HUES6 (cell line): ENCODE measurements at regions not wholly inside any gene's neighbourhood (a gene's known extent, or its start where the extent isn't known, plus 50 kb on each side); places are given as distances from the start of the nearest gene placed in this dataset.

Source experiments
- H3K27ac ChIP-seq: 2 replicates; pipeline ENCODE4 v1.7.0; 2013; ENCODE audit warnings: low read depth, mild to moderate bottlenecking, low read length, inconsistent platforms
- H3K27me3 ChIP-seq: 2 replicates; pipeline ENCODE4 v1.6.1; 2013; ENCODE audit warnings: low read length; ENCODE audit not compliant: control insufficient read depth, insufficient read depth
- H3K36me3 ChIP-seq: 2 replicates; pipeline ENCODE4 v1.6.1; 2013; ENCODE audit warnings: low read length; ENCODE audit not compliant: control insufficient read depth, insufficient read depth
- H3K4me1 ChIP-seq: 2 replicates; pipeline ENCODE4 v1.6.1; 2013; ENCODE audit warnings: low read length; ENCODE audit not compliant: control insufficient read depth, insufficient read depth
- H3K4me3 ChIP-seq: 2 replicates; pipeline ENCODE4 v1.5.1; 2013; ENCODE audit warnings: low read depth, low read length
- H3K9ac ChIP-seq: one replicate; pipeline ENCODE4 v1.6.1; 2013; ENCODE audit warnings: mild to moderate bottlenecking, low read length
- H3K9me3 ChIP-seq: 2 replicates; pipeline ENCODE4 v1.6.1; 2013; ENCODE audit warnings: low read depth, low read length; ENCODE audit not compliant: control insufficient read depth, insufficient read depth

DNA sequence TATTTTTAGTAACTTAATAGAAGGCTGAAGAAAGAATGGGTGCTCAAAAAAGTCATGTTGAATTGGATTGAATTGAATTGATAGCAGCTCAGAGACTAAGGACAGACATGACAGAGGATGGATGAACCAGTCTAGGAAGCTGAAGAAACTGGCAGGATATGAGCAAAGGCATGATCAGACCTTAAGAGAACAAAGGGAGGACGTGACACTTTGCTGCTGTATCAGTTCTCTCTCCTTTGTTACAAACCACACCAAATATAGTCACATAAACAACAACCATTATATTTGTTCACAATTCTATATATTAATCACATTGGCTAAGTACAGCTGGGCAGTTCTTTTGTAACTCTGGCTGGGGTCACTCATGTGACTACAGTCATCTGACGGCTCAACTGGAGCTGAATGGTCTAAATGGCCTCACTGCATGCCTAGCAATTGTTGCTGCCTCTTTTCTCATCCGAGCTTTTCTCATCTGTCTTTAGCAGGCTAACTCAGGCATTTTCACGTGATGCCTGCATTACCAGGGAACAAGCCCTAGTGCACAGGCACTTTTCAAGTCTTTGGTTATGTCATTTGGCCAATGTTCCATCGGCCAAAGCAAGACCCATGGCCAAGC lies 355.0 kb downstream of the ETNK1 start:
- H3K4me3 ChIP-seq, result no peak overlapping the region
- H3K27me3 ChIP-seq, result no peaks in the 10 kb centered on the region
- no peak overlapping the region for H3K9ac ChIP-seq
- H3K27ac ChIP-seq, result no peak overlapping the region
- no peaks in the 10 kb centered on the region for H3K9me3 ChIP-seq
- no peaks in the 10 kb centered on the region for H3K36me3 ChIP-seq
- H3K4me1 ChIP-seq, result no peaks in the 10 kb centered on the region

DNA sequence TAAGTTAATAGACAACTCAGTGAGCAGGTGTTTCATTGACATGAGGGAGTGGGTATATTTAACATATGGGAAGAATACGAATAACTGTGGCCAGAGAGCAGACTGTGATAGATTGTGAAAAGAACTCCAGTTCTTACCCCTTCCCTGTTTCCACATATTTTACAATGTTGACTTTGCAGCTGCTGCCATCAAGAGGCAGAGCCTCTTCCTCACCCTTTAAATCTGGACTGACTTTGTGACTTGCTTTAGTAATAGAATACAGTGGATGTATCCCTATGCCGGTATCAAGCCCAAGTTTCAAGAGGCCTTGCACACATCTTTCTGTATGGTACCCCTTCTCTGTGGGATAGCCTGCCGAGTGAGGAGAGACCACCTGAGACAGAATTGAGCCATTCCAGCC lies 356.7 kb downstream of the ETNK1 start:
- Histone ChIP-seq H3K9ac (no peak overlapping the region), H3K9me3 (no peaks in the 10 kb centered on the region), H3K27ac (no peak overlapping the region)

DNA sequence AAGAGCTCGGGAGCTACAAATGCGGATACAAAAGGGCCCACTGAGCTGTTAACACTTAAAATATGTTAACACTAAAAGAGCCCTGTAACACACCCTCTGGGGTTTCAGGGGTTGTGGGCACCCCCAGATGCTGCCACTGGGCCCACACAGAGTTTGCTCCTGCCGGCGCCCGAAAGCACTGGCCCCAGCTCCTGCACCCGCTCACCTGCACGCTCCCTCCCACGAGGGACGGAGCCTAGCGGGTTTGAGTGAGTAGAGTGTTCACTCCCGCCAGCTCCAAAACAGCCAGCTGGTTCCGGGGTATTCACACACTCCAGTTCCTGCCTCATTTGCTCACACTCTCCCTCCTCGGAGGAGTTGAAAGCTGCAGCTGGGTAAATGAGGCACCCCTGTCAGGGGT lies 357.7 kb downstream of the ETNK1 start:
- Histone ChIP-seq H3K4me1 (no peaks in the 10 kb centered on the region; the same call in 1 of the 2 replicates), H3K4me3 (no peak overlapping the region), H3K27ac (no peak overlapping the region), H3K9ac (no peak overlapping the region), H3K36me3 (no peaks in the 10 kb centered on the region), H3K27me3 (no peaks in the 10 kb centered on the region), H3K9me3 (no peaks in the 10 kb centered on the region)

More for the DNA sequence above, 356.7 kb downstream of the ETNK1 start:
- Histone ChIP-seq H3K4me3 (no peak overlapping the region), H3K36me3 (no peaks in the 10 kb centered on the region), H3K27me3 (no peaks in the 10 kb centered on the region), H3K4me1 (no peaks in the 10 kb centered on the region)

DNA sequence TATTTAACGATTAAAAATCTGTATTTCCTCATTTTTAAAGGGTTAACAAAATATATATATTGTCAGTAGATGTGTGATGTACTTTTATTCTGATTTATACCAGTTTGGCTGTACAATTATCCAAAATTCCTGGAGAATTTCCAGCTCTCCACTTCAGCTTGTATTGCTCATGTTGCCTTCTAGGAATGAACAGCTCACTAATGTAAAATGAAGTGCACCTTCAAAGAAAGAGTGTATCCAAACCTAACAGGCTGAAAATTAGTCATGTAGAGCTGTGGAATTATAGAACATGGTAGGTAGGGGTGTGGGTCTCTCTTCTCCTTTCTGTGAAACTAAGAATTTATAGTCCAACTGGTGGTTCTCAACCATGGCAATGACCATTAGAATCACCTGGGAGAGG lies 362.0 kb downstream of the ETNK1 start:
- no peaks in the 10 kb centered on the region for H3K9me3 ChIP-seq
- no peak overlapping the region for H3K9ac ChIP-seq
- no peak overlapping the region for H3K4me3 ChIP-seq
- no peak overlapping the region for H3K27ac ChIP-seq
- H3K27me3 ChIP-seq, result no peaks in the 10 kb centered on the region
- peaks cover 6% of the 10 kb centered on the region; the same call in 1 of the 2 replicates for H3K4me1 ChIP-seq
- no peaks in the 10 kb centered on the region for H3K36me3 ChIP-seq

DNA sequence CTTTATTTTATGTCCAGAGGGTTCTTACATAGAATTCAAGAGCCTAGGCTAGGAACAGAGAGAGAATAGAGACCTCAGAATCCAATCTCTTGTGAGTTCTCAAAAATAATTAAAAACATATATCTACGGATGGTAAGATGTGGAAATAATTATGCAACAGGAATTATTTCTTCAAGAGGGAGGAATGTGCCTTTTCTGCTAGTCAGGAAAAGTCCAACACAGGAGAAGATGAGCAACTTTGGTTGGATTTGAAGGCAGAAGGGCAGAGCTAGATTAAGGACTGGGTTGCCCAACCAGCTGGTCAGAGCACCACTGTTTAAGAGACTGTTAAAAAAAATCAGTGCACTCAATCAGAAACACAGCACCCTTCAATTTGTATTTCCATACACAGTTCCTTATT lies 365.5 kb downstream of the ETNK1 start:
- Histone ChIP-seq H3K27me3 (no peaks in the 10 kb centered on the region), H3K9me3 (no peaks in the 10 kb centered on the region), H3K36me3 (no peaks in the 10 kb centered on the region), H3K27ac (no peak overlapping the region), H3K9ac (no peak overlapping the region), H3K4me3 (no peak overlapping the region), H3K4me1 (peaks cover 23% of the 10 kb centered on the region)

DNA sequence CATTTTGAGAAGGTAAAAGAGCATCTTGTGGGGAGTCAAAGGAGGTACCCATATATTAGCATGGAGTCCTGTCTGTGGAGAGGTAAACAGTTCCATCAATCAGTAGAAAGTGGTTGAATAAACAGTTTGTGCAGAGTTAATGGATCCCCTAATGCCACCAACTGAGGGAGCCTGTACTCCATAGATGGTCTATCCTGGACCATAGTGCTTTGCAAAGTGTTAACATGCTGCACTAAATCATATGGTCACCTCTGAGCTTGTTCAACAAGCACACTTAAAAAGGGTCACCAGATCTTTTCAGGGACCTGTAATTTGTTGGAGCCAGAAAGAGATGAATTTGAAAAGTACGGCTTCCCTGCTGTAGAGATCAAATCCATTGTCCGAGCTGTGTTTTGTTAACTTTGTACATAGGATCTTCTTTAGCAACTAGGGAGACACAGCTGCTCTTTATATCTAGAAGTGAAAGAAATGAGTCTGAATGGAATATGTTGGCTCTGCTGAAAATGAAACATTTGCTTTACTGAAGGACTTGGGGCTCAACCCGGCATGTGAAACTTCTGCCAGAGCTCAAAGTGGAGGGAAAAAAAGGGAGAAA lies 366.4 kb downstream of the ETNK1 start:
- H3K4me3 ChIP-seq, result no peak overlapping the region
- H3K9ac ChIP-seq, result no peak overlapping the region
- peaks cover 23% of the 10 kb centered on the region for H3K4me1 ChIP-seq
- H3K27me3 ChIP-seq, result no peaks in the 10 kb centered on the region
- no peak overlapping the region for H3K27ac ChIP-seq
- H3K36me3 ChIP-seq, result no peaks in the 10 kb centered on the region
- H3K9me3 ChIP-seq, result no peaks in the 10 kb centered on the region

DNA sequence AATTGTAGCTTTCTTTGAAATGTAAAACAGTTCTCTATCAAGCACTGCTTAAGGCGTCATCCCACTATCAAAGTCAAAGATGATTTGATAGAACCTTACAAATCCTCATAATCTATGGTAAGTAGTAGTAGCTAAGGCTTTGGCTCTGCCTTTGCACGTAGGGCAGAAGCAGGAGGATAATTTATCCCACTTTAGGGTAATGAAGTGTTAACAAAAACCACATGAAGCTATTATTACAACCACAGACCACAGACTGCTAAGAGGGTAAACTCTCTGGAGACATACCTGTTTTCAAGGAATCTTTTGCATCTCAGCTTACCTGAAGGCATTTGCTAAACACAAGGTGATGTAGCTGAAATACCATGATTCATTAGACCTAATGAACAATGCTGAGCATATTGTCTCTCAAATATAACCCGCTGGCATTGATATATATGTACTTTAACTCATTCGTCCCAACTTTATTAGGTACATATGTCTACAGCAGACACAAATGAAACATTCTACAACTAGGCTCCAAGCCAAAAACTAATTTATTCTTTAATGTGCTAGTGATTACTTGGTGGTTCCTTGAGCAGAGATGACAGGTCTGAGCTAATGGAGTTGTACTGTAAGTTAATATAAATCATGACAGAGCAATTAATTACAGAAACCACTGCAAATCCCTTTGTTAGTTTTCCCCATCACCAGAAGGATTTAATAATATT lies 368.8 kb downstream of the ETNK1 start:
- no peak overlapping the region for H3K27ac ChIP-seq
- no peaks in the 10 kb centered on the region for H3K36me3 ChIP-seq
- H3K4me1 ChIP-seq, result peaks cover 16% of the 10 kb centered on the region
- no peaks in the 10 kb centered on the region for H3K27me3 ChIP-seq
- H3K9me3 ChIP-seq, result peaks cover 5% of the 10 kb centered on the region
- no peak overlapping the region for H3K9ac ChIP-seq
- no peak overlapping the region for H3K4me3 ChIP-seq

DNA sequence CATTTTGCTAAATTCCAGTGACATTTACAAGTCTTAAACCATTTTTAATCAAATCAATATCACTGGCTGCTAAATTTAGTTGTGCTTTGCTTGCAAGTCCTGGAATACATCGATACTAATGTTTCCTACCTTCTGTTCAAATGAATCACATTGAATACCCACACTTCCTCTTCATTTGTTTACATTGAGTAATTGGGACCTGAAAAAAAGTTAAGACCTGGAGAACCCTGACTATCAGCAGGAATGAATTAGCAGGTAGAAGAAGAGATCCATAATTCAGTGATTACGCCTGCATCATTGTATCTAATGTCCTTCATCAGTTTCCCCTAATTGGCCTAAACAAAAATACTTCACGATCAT lies 369.3 kb downstream of the ETNK1 start:
- no peaks in the 10 kb centered on the region for H3K27me3 ChIP-seq
- H3K9me3 ChIP-seq, result peaks cover 10% of the 10 kb centered on the region
- H3K36me3 ChIP-seq, result no peaks in the 10 kb centered on the region
- H3K4me3 ChIP-seq, result no peak overlapping the region
- peaks cover 16% of the 10 kb centered on the region for H3K4me1 ChIP-seq
- no peak overlapping the region for H3K27ac ChIP-seq
- no peak overlapping the region for H3K9ac ChIP-seq

DNA sequence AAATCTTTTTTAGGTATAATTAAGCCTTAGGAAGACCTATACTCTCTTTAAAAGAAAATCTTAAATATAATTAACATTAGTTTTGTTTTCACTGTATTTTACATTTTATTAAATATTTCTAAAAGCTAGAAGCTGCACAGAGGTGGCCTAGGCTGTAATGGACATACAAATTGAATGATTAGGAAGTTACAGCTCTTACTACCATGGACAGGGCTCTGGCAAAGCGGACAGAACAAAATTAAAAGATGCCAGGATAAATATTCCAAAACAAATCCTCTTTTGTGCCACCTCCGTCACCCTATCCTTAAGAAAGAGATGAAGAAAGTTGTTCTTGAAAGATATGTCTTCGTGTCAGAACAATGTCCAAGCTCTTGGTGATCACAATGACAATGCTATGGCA lies 376.5 kb downstream of the ETNK1 start:
- Histone ChIP-seq H3K27ac (no peak overlapping the region), H3K4me1 (no peaks in the 10 kb centered on the region), H3K9me3 (peaks cover 10% of the 10 kb centered on the region), H3K9ac (no peak overlapping the region), H3K4me3 (no peak overlapping the region), H3K36me3 (no peaks in the 10 kb centered on the region), H3K27me3 (no peaks in the 10 kb centered on the region)

DNA sequence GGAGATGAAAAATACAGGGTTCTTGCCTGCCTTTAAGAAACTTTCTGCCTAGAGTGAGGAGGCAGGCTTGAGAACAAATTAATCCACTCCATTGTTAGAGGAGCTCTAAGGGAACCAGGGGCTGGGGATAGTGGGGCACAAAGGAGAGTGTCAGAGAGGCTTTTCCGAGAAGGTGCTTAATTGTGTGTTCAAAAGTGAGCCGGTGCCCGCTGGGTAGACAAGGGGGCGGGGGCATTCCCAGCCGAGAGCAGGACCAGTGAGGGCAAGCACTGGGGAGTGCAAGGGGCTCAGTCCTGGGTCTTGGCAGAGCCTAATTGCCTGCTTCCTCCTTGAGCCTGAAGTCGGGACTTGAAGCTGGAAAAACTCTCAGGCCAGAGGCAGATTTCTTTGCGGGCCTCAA lies 377.4 kb downstream of the ETNK1 start:
- no peaks in the 10 kb centered on the region for H3K36me3 ChIP-seq
- H3K9ac ChIP-seq, result no peak overlapping the region
- H3K9me3 ChIP-seq, result peaks cover 10% of the 10 kb centered on the region
- no peak overlapping the region for H3K4me3 ChIP-seq
- H3K4me1 ChIP-seq, result no peaks in the 10 kb centered on the region
- no peaks in the 10 kb centered on the region for H3K27me3 ChIP-seq
- H3K27ac ChIP-seq, result no peak overlapping the region

DNA sequence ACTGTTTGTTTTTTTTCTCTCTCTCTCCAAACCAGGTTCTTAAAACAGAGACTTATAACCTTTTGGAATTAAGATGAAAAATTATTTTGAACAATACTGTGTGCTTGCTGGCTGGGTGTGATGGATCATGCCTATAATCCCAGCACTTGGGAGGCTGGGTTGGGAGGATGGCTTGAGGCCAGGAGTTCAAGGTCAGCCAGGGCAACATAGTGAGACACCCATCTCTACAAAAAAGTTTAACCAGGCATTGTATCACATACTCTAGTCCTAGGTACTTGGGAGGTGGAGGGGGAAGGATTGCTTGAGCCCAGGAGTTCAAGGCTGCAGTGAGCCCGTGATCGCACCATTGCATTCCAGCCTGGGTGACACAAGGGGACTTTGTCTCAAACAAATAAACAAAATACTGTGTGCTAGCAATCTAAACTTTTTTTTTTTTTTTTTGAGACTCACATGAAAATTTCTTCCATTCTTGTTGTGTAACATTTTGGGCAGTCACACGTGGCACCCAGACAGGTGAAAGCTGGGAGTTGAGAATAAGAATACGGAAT lies 379.6 kb downstream of the ETNK1 start:
- H3K27ac ChIP-seq, result no peak overlapping the region

More for the DNA sequence above, 379.6 kb downstream of the ETNK1 start:
- H3K36me3 ChIP-seq, result no peaks in the 10 kb centered on the region
- H3K9me3 ChIP-seq, result no peaks in the 10 kb centered on the region
- H3K27me3 ChIP-seq, result no peaks in the 10 kb centered on the region
- no peak overlapping the region for H3K4me3 ChIP-seq
- H3K4me1 ChIP-seq, result no peaks in the 10 kb centered on the region
- no peak overlapping the region for H3K9ac ChIP-seq
